Lung microvascular endothelial cell (primary cell): ENCODE measurements at regions not wholly inside any gene's neighbourhood (a gene's known extent, or its start where the extent isn't known, plus 50 kb on each side); places are given as distances from the start of the nearest gene placed in this dataset.

Source experiments
- DNase-seq, 2 donors: peaks; one replicate each; pipeline versions ENCODE4 v3.0.0 to v3.0.0-alpha.2; 2010; ENCODE audit warnings: low read depth in 2 of 2

DNA sequence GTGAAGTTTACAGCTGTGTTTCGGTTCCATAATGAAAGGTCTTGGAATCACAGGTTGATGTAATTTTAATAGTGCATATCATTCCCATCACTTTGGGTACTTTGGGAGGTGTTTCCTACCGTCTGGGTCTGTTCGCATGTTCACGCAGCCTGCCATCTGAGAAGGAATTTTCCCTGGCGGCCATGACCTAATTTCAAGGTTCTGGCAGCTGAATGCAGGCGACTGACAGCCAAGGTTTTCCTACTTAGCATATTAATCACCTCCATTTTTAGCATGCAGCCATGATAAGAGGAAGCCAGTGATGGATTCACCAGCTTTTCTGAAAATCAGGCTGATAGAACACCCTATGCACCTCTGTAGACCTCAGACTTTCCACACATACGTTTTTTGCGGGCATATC, 319.1 kb upstream of the TMEM229A start:
- DNase-seq: no peak

DNA sequence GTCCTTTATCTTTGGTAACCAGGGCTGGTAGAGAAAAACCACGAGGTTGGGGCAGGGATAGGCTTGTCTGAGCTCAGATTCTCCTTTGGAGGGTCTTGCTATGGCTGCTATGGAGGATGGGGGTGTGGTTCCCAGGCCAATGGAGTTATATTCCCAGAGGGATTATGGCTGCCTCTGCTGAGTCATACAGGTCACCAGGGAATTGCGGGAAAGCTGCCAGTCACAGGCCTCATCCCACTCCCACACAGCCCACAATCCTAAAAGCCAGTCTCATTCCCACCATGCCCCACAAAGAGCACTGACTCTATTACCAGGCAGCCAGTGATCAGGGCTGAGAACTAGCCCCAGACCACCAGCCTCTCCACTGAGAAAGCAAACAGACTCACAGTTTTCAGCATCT, 316.6 kb upstream of the TMEM229A start:
- no peak for DNase-seq

DNA sequence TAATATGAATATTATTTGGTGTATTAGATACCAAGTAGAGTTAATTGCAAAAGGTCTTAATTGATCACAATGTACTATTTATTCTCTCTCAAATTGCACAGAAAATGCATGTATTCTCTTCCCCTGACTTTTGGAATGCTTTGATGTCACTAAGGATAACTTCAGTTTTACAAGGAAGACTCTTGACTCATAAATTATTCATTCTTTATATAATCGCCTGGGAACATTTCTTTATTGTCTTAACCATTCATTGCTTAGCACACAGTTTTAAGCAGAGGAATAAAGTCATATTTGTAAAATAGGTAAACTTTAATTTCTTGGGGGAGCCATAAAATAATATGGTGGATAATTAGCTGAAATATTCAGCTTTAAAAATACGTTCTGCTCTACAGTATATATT, 306.0 kb upstream of the TMEM229A start:
- no peak for DNase-seq

DNA sequence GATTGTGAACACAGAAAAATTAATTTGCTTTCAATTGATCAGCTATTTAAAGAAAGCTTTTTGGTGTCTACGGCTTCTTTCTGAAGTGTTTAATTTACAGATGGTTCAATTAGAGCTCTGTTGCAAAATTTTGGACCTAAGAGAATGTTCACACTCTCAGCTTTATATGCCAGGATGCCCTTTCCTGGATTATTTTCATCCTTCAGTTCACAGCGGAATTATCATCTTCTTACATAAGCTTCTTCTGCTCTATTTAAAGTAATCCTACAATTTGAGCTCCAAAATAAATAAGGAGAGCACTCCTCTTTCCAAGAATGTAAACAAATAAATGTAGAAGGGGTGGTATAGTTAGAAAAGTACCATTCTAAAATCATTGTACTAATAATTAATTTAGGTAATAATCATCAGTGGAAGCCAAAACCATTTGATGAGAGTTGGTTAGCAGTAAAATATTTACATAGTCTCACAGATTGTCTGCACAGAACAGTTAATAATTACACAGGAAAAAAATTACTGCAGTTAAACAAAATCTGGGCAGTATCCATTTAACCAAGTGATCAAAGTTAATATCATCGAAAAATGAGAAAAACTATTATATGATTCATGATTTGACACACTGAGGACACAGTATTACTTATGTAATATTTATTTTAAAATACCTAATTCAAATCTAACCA, 298.0 kb upstream of the TMEM229A start:
- DNase-seq: no peak

DNA sequence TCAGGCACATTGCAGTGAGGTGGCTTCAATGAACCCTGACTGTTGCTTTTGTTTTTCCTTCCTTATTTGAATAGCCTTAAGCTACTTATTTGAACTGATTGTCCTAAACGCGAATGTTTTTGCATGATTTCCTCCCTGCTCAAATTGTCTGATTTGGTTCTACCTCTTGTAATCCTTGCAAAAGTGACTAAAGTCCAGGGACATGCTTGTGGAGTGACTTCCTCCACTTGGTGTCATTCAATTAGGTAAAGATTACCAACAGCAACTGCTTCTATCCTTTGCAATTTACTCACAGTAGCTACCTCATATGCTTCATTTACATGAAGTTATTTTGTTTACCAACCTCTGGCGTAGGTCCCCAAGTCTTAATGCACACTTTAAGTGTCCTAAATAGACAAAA, 295.9 kb upstream of the TMEM229A start:
- no peak for DNase-seq

DNA sequence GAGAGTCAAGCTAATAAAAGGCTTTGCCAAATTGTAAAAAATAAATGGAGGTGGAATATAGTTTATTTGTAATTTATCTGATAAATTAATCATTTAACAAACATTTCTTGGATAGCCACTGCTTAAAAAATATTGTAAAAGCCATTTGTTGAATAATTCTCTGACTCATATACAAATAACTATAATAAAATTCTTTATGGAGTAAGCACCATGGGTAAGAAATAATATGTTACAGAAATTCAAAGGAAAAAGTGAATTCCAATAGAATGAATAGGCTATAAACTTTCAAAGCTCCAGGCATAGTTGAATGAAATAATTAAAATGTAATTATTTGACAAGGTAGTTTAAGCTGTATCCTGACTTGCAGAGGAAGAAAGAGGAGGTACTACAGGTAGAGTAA, 291.4 kb upstream of the TMEM229A start:
- DNase-seq: no peak

DNA sequence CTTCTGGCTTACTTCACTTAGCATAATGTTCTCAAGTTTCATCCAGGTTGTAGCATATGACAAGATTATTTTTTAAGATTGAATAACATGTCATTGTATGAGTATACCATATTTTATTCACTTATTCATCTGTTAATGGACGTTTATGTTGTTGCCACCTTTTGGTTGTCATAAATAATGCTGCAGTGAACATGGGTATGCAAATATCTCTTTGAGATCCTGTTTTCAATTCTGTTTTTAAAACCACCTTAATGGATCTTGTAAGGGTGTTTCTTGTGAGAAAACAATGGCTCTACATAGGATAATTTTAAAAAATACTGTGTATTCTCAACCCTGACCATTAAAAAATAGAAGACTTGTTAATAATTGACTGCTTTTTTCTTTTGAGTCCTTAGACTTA, 290.7 kb upstream of the TMEM229A start:
- DNase-seq: no peak

DNA sequence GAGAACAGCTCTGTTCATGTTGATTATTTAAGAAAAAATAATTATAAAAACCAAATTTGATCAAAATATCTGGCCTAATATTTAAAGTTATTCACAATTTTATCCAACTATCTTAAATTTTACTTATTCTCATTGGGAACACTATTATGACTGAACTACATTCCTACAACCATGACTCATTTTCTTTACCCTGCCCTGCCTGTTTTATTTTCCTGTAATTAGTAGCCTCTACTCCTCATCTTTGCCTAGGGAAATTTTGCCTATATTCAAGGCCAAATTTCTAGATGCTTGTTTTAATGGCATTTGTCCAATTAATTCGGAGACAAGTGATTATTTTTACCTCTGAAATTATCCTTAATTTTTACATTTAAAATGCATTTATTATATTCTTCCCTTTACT, 289.7 kb upstream of the TMEM229A start:
- DNase-seq: no peak

DNA sequence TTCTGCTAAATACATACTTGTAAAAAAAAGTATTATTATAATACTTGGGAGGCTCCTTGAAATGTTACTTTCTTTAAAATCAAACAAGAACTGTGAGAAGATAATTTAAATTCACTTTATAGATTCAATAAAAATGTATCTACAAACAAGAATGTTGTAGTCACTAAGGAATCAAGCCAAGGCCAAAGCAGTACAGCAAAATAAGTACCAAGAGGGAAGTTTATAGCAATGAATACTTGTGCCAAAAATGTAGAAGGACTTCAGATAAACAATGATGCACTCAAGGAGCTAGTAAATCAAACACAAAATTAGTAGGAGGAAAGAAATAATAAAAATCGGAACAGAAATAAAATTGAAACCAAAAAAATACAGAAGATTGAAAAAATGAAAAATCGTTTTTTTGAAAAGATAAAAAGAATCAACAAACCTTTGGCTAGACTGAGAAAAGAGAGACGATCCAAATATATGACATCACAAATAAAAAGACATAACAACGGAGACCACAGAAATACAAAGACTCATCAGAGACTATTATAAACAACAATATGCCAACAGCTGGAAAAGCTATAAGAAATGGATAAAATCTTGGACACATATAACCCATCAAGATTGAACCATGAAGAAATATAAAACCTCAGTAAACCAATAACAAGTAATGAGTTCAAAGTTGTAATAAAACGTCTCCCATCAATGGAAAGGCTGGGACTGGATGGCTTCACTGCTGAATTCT, 286.0 kb upstream of the TMEM229A start:
- no peak for DNase-seq

DNA sequence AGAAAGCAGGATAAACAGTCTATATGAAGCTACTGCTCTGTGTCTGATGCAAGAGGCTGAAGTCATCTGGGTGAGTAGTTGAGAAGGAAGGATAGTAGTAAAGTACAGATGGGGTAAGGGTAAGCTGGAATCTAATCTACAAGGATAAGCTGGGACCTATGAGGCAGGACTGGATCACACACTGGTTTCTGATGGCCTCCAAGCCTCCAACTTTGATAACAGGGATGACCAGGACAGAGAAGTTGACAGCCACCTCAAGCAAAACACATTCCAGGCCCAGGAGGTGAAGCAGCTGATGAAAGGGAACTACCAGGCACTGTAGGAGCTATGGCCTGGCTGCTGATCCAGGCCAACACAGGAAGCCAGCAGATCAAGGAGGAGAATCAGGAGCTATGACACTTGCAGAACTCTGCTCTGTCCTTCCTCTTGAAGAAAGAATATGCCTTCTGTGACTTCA, 278.1 kb upstream of the TMEM229A start:
- DNase-seq: no peak

DNA sequence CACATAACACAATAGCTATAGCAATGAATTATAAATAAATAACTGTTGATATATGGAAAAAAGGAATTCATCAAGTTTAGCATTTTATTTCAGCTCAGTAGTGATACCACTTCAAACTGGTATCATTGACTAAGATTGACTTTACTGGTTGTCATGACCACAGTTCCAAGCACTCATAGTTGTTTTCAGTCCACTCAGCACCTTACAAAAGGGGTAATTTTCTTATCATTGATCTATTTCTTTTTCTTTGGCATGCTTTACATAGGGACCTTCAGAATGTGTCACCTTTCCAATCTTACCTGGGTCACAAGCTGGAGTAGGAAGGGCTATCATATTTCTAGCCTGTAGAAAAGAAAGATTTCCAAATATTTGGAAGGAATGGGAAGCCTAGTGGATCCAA, 275.5 kb upstream of the TMEM229A start:
- no peak for DNase-seq

DNA sequence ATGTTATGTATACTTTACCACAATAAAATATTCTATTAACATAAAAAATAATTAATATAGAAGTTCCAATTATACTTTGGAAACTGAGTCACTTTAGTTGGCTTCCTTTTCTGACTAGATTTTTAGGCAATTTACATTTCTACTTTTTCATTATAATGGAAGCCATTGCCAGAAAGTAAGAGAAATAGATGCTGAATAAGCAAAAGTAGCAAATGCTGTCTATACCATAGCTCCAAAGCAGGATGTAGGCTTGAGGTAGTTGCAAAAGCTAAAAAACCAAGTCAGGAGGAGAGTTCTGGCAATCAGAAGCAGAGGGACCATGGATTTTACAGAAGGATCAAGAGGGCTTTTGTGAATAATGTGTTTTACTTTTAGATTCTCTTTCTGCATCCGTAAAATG, 262.4 kb upstream of the TMEM229A start:
- DNase-seq: no peak

DNA sequence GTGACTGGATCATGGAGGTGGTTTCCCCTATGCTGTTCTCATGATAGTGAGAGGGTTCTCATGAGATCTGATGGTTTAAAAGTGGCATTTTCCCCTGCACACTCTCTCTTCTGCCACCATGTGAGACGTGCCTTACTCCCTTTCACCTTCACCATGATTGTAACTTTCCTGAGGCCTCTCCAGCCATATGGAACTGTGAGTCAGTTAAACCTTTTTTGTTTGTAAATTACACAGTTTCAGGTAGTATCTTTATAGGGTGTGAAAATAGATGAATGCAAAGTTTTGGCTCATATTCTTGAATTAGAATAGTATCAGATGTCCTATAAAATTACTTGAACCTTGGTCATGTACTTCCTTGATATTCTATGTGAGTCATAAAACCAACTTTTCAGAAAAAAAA, 252.1 kb upstream of the TMEM229A start:
- DNase-seq: no peak

DNA sequence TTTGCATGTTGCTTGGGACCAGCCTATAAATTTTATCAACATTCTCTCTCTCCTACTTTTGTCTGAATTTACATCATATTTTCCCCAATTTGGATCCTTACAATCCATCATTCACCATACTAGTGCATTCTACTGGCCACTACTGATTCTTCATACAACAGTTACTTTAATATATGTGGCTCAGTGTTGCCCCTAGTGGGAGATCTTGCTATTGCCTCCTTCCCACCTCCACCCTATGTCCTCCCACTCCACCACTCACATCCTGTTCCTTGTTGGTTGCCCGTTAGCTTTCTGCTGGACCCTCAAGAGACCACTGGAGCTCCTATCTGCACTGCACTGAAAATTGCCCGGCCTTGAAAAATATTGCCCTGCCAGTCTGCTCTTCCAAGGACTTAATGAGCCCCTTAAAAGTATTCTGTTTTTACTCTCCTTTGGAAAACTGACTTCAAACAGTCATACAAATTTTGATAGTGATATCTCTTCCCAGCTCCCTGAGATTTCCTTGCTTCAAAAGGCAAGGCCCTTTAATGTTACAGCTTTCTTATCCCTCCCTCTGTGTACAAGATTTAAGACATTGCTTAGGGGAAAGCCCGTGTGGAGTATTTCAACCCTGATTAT, 243.2 kb upstream of the TMEM229A start:
- DNase-seq: peak; percentile 21 to 32

DNA sequence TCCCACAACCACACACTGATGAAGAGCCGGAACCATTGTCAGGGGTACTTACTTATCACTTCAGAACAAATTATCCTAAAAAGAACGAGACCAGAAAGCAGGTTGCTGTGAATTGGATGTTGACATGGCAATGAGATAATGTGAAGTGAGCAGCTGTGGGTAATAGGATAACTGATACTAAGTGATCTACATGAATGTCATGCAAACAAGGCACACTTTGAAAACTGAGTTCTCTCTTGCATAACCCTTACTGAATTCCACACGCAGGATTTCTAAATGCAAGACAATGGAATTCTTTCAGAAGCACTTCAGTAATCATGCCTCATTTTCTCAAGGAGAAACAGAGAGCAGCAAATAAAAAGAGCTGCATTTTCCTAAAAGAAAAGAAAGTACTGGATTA, 242.5 kb upstream of the TMEM229A start:
- no peak for DNase-seq

DNA sequence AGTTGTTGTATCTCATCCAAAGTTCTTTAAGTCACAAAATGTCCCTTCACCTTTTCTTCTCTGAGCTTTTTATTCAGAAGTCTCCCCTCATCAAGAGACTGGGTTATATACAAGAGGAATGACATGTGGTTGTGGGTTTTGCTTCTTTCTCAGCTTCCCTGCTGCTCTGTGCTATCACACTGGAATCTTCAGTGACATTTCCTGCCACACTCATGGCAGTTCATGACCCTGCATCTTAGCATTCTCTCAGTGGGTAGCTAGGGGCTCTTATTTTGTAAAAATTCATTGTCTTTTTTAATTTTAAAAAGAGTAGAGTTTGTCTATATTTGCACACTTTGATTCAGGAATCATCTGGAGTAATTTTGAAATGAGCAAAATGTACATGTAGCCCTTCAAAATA, 236.9 kb upstream of the TMEM229A start:
- DNase-seq: no peak

DNA sequence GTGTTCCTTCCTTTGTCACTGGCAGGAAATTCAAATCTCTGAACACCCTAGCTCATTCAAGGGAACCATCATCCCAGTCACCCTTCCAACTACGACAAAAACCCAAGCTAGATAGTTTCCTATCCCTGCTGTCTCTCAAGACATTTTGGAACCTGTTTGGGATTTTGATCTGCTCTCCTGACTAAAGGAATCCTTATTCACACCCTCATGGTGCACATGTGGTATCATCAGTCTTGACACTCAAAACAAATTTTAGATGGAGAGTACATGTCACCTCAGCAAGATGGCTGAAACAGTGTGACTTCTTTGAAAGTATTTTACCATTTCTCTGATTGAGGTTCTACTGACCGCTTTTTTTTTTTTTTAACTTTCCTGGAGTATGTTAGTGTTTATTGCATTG, 234.3 kb upstream of the TMEM229A start:
- no peak for DNase-seq

DNA sequence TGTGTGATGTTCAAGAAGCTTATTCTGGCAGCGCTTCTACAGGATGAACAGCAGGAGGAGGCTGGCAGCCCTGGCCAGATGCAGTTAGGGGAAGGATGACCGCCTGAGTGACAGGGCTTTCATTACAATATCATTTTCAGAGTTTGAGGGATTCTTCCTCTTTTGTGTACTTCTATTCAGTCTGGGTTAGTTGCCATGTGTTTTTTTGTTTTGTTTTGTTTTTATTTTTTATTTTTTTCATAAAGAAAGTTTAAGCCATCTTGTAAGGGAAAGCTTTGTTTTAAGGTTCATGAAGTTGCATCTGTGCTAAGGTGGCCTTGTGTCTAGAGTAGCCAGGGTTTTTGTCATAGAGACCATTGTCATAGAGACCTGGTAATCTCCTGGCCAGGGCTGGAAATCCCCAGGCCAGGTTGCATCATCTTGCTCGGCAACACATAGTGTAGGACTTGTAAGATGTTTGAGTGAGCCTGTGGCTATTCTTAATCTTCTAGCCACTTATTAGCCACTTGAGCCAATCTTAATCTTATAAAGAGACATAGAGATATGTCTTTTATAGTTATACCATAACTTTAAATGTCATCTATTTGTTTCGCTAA, 230.5 kb upstream of the TMEM229A start:
- DNase-seq: peak in 1 of 2 donors; percentile 2

DNA sequence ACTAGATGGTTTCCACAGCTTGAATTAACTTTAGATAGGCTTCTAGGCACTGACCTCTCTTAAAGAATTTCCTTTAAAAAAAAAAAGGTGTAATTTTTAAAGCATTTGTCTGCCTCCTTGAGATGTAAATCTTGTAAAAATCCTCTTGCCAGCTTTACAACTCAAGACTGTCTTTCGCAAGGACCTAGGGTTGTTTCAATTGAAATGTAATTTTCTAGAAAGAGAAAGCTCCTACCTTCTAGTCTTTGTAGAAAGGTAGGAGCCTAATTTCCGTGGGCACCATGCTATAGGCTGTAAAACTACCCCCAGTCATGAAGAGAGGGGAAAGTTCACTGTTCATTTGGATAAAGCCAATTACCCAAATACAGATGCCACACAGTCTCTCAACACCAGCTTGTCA, 228.8 kb upstream of the TMEM229A start:
- no peak for DNase-seq

DNA sequence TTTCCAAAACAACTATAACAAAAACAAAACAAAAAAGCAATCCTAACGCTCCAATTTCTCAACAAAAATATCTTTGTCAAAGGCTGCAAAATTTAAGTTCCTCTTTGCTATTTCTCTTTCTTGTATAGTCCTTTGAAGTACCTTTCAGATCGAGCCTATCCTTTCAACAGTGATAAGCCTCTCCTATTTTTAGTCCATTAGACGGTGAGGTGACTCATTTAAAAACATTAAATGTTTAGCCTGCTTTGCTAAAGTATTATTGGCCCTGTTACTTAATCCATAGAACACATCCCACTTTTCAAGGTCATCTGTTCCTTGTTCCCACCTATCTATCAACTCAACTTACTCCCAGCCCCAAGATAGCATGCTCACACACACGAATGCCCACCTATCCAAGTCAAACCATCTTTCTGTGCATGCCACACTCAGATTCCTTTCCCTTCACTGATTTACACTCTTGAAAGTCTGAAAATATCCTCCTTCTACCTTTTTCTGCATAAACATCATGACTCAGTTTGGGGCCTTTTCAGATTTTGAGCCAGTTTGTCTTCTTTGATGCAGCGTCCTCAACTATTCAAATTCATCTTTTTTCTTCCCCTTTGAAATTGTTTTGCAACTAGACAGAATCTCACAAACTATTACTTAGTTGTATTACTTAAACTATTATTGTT, 224.9 kb upstream of the TMEM229A start:
- no peak for DNase-seq

DNA sequence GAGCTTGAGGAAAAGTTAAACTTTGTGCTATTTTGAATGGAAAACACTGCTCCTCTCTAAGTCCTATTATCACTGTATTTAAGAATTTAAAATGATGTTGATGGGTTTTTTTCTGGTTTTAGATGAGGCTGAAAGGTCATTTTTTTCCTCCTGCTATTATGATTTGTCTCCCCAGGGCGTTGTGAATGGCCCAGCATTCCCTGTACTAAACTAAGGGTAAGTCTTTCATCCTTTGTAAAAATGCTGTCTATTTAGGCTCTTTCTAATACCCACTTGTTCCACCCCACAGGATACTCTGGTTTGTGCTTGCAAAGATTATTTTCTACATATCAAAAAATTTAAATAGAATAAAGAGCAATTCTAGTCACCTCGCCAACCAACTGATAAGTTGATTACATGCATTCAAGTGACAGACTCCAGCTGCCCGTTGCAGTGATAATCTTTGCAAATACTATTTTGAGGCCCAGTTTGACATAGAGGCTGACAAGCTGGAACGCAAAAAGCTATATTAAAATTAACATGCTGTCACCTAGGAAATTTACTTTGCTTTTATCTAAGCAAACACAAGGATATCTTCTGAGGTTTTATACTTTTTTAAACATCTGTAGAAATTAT, 222.3 kb upstream of the TMEM229A start:
- no peak for DNase-seq

DNA sequence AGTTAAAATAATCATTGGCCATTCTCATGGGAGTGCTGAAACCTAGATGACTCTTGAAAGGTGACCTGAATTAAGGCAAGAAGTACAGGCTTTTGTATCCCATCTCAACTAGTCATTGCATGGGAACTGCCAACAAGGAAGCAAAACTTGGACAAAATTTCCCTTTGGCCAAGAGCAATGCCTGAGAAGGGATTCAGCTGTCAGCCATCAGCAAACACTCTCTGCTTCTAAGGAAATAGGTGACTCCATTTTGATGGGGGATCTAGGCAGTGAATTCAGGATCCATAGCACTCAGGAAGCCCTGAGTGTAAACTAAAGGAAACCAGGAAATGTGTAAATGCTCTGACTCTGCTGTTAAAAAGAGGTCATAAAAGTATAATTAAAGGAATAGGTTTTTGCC, 221.5 kb upstream of the TMEM229A start:
- peak in 1 of 2 donors; percentile 28 for DNase-seq
